ENCODE measurements at regions not wholly inside any gene's neighbourhood (a gene's known extent, or its start where the extent isn't known, plus 50 kb on each side); places are given as distances from the start of the nearest gene placed in this dataset.
"Not testable (repeated sequence)": the region's sequence is repeated elsewhere in the genome, so short reads cannot be mapped to it uniquely, and the experiment has no call there.

GRCh38 chr3:67171841-67172240, 173.7 kb downstream of the KBTBD8 start:
- TF ChIP-seq CTCF (IDR thresholded peaks at IDR 0.05) (no peak), POLR2AphosphoS5 (IDR thresholded peaks at IDR 0.05) (no peak), EP300 (IDR thresholded peaks at IDR 0.05; ENCODE audit: low read depth) (no peak), POLR2A (IDR thresholded peaks at IDR 0.05) (no peak)
- Histone ChIP-seq H3K4me3 (no peak overlapping the region), H3K9me3 (no peaks in the 10 kb centered on the region), H3K27ac (no peak overlapping the region), H3K36me3 (no peaks in the 10 kb centered on the region), H3K4me1 (no peaks in the 10 kb centered on the region), H3K27me3 (no peaks in the 10 kb centered on the region)
- WGBS, 2 donors (ENCODE audit: low coverage in 1 of 2): 83 to 85% methylated on average over 2 of the region's 2 CpGs
- no peak for DNase-seq
- intact Hi-C loops (cut with DNase I; ENCODE audit: low total_unique reads): no loop called here
- in situ Hi-C loops (cut with MboI; ENCODE audit: low pct_ligation_motif_present in 1 of 4, low pct_unique_long_range_greater_than_20kb in 1 of 4, low sequenced_read_pairs in 3 of 4): no loop called here

GRCh38 chr3:67173130-67173529, 175.0 kb downstream of the KBTBD8 start:
- H3K27me3 ChIP-seq; DNase-seq; H3K4me1 ChIP-seq; intact Hi-C loops (cut with DNase I; ENCODE audit: low total_unique reads); H3K9me3 ChIP-seq; H3K27ac ChIP-seq; in situ Hi-C loops (cut with MboI; ENCODE audit: low pct_ligation_motif_present in 1 of 4, low pct_unique_long_range_greater_than_20kb in 1 of 4, low sequenced_read_pairs in 3 of 4); H3K4me3 ChIP-seq; H3K36me3 ChIP-seq: not testable (repeated sequence)
- WGBS, 2 donors (ENCODE audit: low coverage in 1 of 2): 77 to 79% methylated on average over 3 of the region's 3 CpGs

GRCh38 chr3:67176396-67176795, 178.3 kb downstream of the KBTBD8 start:
- 60 to 71% methylated on average over 1 to 2 of the region's 2 CpGs for WGBS, 2 donors (ENCODE audit: low coverage in 1 of 2)
- no peak for TF ChIP-seq EP300 (IDR thresholded peaks at IDR 0.05; ENCODE audit: low read depth)
- no peak for TF ChIP-seq POLR2AphosphoS5 (IDR thresholded peaks at IDR 0.05)
- no peak for TF ChIP-seq CTCF (IDR thresholded peaks at IDR 0.05)
- no peak for TF ChIP-seq POLR2A (IDR thresholded peaks at IDR 0.05)
- intact Hi-C loops (cut with DNase I; ENCODE audit: low total_unique reads) (no loop called here), in situ Hi-C loops (cut with MboI; ENCODE audit: low pct_ligation_motif_present in 1 of 4, low pct_unique_long_range_greater_than_20kb in 1 of 4, low sequenced_read_pairs in 3 of 4) (no loop called here)
- no peaks in the 10 kb centered on the region for H3K9me3 ChIP-seq
- H3K27ac ChIP-seq: no peak overlapping the region
- no peaks in the 10 kb centered on the region for H3K36me3 ChIP-seq
- no peak for DNase-seq
- H3K4me3 ChIP-seq: no peak overlapping the region
- H3K27me3 ChIP-seq: no peaks in the 10 kb centered on the region
- H3K4me1 ChIP-seq: no peaks in the 10 kb centered on the region

DNA sequence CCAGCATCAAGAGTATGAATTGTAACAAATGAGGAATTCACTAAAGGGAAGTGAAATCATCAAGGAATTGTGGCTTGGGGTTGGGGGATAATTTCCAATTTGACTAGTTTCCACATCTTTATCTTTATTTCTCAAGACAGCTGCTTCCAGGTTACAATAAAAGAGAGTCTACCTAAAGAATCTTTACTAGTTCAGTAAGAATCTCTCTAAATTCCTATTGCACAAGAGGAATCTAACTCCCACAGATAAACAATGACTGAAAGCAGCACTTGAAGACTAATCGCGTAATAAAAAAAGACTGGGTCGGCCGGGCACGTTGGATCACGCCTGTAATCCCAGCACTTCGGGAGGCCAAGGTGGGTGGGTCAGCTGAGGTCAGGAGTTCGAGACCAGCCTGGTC, 194.4 kb downstream of the KBTBD8 start:
- in situ Hi-C loops (cut with MboI; ENCODE audit: low pct_ligation_motif_present in 1 of 4, low pct_unique_long_range_greater_than_20kb in 1 of 4, low sequenced_read_pairs in 3 of 4) (no loop called here), intact Hi-C loops (cut with DNase I; ENCODE audit: low total_unique reads) (no loop called here)
- Histone ChIP-seq H3K4me1 (no peaks in the 10 kb centered on the region), H3K4me3 (no peak overlapping the region), H3K27me3 (no peaks in the 10 kb centered on the region), H3K9me3 (no peaks in the 10 kb centered on the region), H3K27ac (no peak overlapping the region), H3K36me3 (no peaks in the 10 kb centered on the region)
- 70% methylated on average over 8 of the region's 8 CpGs; no CpG with 5 or more reads in 1 of the 2 donors for WGBS, 2 donors (ENCODE audit: low coverage in 1 of 2)
- TF ChIP-seq CTCF (IDR thresholded peaks at IDR 0.05) (no peak), EP300 (IDR thresholded peaks at IDR 0.05; ENCODE audit: low read depth) (no peak), POLR2A (IDR thresholded peaks at IDR 0.05) (no peak), POLR2AphosphoS5 (IDR thresholded peaks at IDR 0.05) (no peak)
- DNase-seq: no peak

- H3K27ac ChIP-seq: no peak overlapping the region
- H3K27me3 ChIP-seq: no peaks in the 10 kb centered on the region
- H3K4me1 ChIP-seq: no peaks in the 10 kb centered on the region
- TF ChIP-seq POLR2A (IDR thresholded peaks at IDR 0.05): no peak
- TF ChIP-seq POLR2AphosphoS5 (IDR thresholded peaks at IDR 0.05): no peak
- TF ChIP-seq CTCF (IDR thresholded peaks at IDR 0.05): no peak
- no peak for TF ChIP-seq EP300 (IDR thresholded peaks at IDR 0.05; ENCODE audit: low read depth)
- WGBS, 2 donors (ENCODE audit: low coverage in 1 of 2): 91 to 94% methylated on average over 7 to 9 of the region's 9 CpGs
- no peaks in the 10 kb centered on the region for H3K9me3 ChIP-seq
- DNase-seq: no peak
- intact Hi-C loops (cut with DNase I; ENCODE audit: low total_unique reads) (no loop called here), in situ Hi-C loops (cut with MboI; ENCODE audit: low pct_ligation_motif_present in 1 of 4, low pct_unique_long_range_greater_than_20kb in 1 of 4, low sequenced_read_pairs in 3 of 4) (no loop called here)
- H3K4me3 ChIP-seq: no peak overlapping the region
- H3K36me3 ChIP-seq: no peaks in the 10 kb centered on the region
Measured at GRCh38 chr3:67196677-67197076, 198.6 kb downstream of the KBTBD8 start.

Measured in transverse colon (tissue), 4 donors.